PFSK-1 (cell line): ENCODE measurements at regions not wholly inside any gene's neighbourhood (a gene's known extent, or its start where the extent isn't known, plus 50 kb on each side); places are given as distances from the start of the nearest gene placed in this dataset.

Experiments used
- FOXP2 ChIP-seq: optimal IDR thresholded peaks from 2 replicates; pipeline ENCODE3; 2011; ENCODE audit warnings: borderline replicate concordance, control low read depth, inconsistent platforms; ENCODE audit not compliant: insufficient read depth; ENCODE audit errors: extremely low read length, extremely low read depth
- POLR2AphosphoS5 ChIP-seq: IDR thresholded peaks from 2 replicates; pipeline ENCODE4 v1.6.1; 2012; ENCODE audit warnings: low read depth, mild to moderate bottlenecking, control low read depth, low read length, moderate library complexity
- SIN3A ChIP-seq: IDR thresholded peaks from 2 replicates; pipeline ENCODE4 v1.6.1; 2012; ENCODE audit warnings: mild to moderate bottlenecking, low read length, moderate library complexity, borderline replicate concordance; ENCODE audit not compliant: insufficient read depth
- TAF1 ChIP-seq: IDR thresholded peaks from 2 replicates; pipeline ENCODE4 v1.6.1; 2012; ENCODE audit warnings: low read length, control low read depth, borderline replicate concordance; ENCODE audit not compliant: insufficient read depth
- TF ChIP-seq, protein P1 (sequence below), 2 experiments: IDR thresholded peaks; 2 replicates each; pipeline versions ENCODE4 v1.6.1 to v1.8.0; 2011 to 2012; ENCODE audit warnings: low read depth in 2 of 2, low read length in 2 of 2, control low read depth in 1 of 2, inconsistent platforms in 1 of 2, mild to moderate bottlenecking in 1 of 2, moderate library complexity in 1 of 2; ENCODE audit not compliant: insufficient read depth in 1 of 2

DNA sequence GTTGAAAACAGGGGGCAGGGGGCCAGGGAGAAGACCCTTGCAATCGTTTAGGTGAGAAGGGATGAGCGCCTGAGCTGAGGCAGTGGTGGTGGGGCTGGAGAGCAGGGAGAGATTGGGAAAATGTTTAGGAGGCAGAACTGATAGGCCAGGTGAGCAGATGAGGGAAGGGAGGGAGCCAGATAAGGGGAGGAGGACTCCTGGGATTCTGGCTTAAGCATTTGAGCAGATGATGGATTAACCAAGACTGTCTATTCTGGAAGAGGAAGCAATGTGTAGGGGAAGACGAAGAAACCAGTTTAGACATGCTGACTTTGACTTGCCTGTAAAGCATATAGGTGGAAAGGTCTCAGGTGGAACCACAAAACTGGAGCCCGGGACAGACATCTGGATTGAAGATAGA, 49.9 kb upstream of the ASPRV1 start:
- TF ChIP-seq POLR2AphosphoS5 (no peak), TAF1 (no peak), SIN3A (no peak), FOXP2 (no peak)
- TF ChIP-seq, protein P1, sequence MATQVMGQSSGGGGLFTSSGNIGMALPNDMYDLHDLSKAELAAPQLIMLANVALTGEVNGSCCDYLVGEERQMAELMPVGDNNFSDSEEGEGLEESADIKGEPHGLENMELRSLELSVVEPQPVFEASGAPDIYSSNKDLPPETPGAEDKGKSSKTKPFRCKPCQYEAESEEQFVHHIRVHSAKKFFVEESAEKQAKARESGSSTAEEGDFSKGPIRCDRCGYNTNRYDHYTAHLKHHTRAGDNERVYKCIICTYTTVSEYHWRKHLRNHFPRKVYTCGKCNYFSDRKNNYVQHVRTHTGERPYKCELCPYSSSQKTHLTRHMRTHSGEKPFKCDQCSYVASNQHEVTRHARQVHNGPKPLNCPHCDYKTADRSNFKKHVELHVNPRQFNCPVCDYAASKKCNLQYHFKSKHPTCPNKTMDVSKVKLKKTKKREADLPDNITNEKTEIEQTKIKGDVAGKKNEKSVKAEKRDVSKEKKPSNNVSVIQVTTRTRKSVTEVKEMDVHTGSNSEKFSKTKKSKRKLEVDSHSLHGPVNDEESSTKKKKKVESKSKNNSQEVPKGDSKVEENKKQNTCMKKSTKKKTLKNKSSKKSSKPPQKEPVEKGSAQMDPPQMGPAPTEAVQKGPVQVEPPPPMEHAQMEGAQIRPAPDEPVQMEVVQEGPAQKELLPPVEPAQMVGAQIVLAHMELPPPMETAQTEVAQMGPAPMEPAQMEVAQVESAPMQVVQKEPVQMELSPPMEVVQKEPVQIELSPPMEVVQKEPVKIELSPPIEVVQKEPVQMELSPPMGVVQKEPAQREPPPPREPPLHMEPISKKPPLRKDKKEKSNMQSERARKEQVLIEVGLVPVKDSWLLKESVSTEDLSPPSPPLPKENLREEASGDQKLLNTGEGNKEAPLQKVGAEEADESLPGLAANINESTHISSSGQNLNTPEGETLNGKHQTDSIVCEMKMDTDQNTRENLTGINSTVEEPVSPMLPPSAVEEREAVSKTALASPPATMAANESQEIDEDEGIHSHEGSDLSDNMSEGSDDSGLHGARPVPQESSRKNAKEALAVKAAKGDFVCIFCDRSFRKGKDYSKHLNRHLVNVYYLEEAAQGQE (IDR thresholded peaks at IDR 0.05; ENCODE audit: insufficient read depth in 1 of 2, low read depth in 2 of 2, low read length in 2 of 2) = no peak
